ENCODE measurements at regions not wholly inside any gene's neighbourhood (a gene's known extent, or its start where the extent isn't known, plus 50 kb on each side); places are given as distances from the start of the nearest gene placed in this dataset.

- intact Hi-C loops (cut with micrococcal nuclease; ENCODE audit: unreplicated experiment), result loop anchor here (5.0 kb wide), 3 partner anchors 253 to 1452 kb away; partner anchors contain the start of genes EIF1AX and RPS6KA3
- BruUV-seq (replicated peaks), result no TSS peak
- H3K27me3 ChIP-seq (ENCODE audit: insufficient read depth, low read depth), result no peaks in the 10 kb centered on the region
- H3K9me2 ChIP-seq (ENCODE audit: insufficient read depth), result no peaks in the 10 kb centered on the region
- no peak overlapping the region for H3K27ac ChIP-seq
- CTCF ChIA-PET, result interaction anchor here (1.0 kb wide), 1 partner anchor 8 kb away, joined by 3 read pairs; no protein-coding TSS in a partner anchor
- POLR2A ChIA-PET (ENCODE audit: unreplicated experiment), result no interaction called here
- peaks cover 17% of the 10 kb centered on the region for H3F3A ChIP-seq (ENCODE audit: insufficient read depth, low read depth)
- TF ChIP-seq EZH2 (IDR thresholded peaks at IDR 0.05; ENCODE audit: low read depth) (no peak), CTCF (conservative IDR thresholded peaks at IDR 0.05) (no peak)
- H3K36me3 ChIP-seq (ENCODE audit: low read depth), result no peaks in the 10 kb centered on the region; the same call in 1 of the 2 replicates
- no peak overlapping the region for H3K4me3 ChIP-seq
- no peaks in the 10 kb centered on the region for H3K79me2 ChIP-seq (ENCODE audit: low read depth)
- H3K9me3 ChIP-seq (ENCODE audit: insufficient read depth, low read depth), result peaks cover 2% of the 10 kb centered on the region; the same call in 1 of the 2 replicates
- no peaks in the 10 kb centered on the region for H4K20me1 ChIP-seq (ENCODE audit: insufficient read depth)
- H2AFZ ChIP-seq, result no peak overlapping the region
- H3K4me2 ChIP-seq, result no peak overlapping the region
- DNase-seq, result no peak
- H3K4me1 ChIP-seq (replicated peaks; ENCODE audit: insufficient read depth), result peaks cover 22% of the 10 kb centered on the region
Measured at GRCh38 chrX:20519826-20520225, 253.1 kb upstream of the RPS6KA3 start.

- CTCF ChIA-PET, result interaction anchor here (1.0 kb wide), 1 partner anchor 9 kb away, joined by 3 read pairs; no protein-coding TSS in a partner anchor
- Histone ChIP-seq H4K20me1 (ENCODE audit: insufficient read depth) (no peaks in the 10 kb centered on the region), H3K27ac (no peak overlapping the region), H3K4me1 (replicated peaks; ENCODE audit: insufficient read depth) (peaks cover 29% of the 10 kb centered on the region), H3K79me2 (ENCODE audit: low read depth) (no peaks in the 10 kb centered on the region), H3K4me3 (no peak overlapping the region), H2AFZ (no peak overlapping the region), H3K27me3 (ENCODE audit: insufficient read depth, low read depth) (no peaks in the 10 kb centered on the region), H3K4me2 (no peak overlapping the region), H3K36me3 (ENCODE audit: low read depth) (no peaks in the 10 kb centered on the region; the same call in 1 of the 2 replicates), H3K9me2 (ENCODE audit: insufficient read depth) (no peaks in the 10 kb centered on the region), H3K9me3 (ENCODE audit: insufficient read depth, low read depth) (peaks cover 2% of the 10 kb centered on the region; the same call in 1 of the 2 replicates), H3F3A (ENCODE audit: insufficient read depth, low read depth) (peaks cover 22% of the 10 kb centered on the region)
- intact Hi-C loops (cut with micrococcal nuclease; ENCODE audit: unreplicated experiment), result loop anchor here (5.0 kb wide), 3 partner anchors 252 to 1453 kb away; partner anchors contain the start of genes EIF1AX and RPS6KA3
- DNase-seq, result no peak
- no peak for TF ChIP-seq CTCF (conservative IDR thresholded peaks at IDR 0.05)
- no peak for TF ChIP-seq EZH2 (IDR thresholded peaks at IDR 0.05; ENCODE audit: low read depth)
- POLR2A ChIA-PET (ENCODE audit: unreplicated experiment), result interaction anchor here (0.6 kb wide), 2 partner anchors 661 to 771 kb away, joined by 5 to 6 read pairs; no protein-coding TSS in a partner anchor
- no TSS peak for BruUV-seq (replicated peaks)
Measured at GRCh38 chrX:20519146-20519545, 252.4 kb upstream of the RPS6KA3 start.

DNA sequence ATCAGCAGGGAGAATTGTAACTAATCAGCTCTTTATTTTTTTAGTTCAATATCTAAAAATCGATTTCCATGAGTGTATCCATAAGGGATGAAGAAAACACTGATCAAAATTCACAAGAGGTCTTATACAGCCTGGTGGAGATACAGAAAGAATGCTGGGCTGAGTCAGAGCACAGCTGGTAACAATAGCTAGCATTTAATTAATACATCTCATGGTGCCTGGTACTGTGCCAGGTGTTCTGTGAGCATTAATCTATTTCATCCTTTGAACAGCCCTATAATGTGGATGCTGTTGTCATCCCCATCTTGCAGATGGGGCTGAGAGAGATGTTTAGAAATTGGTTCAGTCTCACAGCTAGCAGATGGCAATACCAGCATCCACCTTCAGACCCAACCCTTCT lies 250.9 kb upstream of the RPS6KA3 start:
- H3K9me3 ChIP-seq (ENCODE audit: insufficient read depth, low read depth), result peaks cover 7% of the 10 kb centered on the region; the same call in 1 of the 2 replicates
- no peaks in the 10 kb centered on the region for H3K27me3 ChIP-seq (ENCODE audit: insufficient read depth, low read depth)
- no peak for DNase-seq
- no peak overlapping the region for H2AFZ ChIP-seq
- no peaks in the 10 kb centered on the region for H4K20me1 ChIP-seq (ENCODE audit: insufficient read depth)
- ChIA-PET POLR2A (ENCODE audit: unreplicated experiment) (no interaction called here), CTCF (interaction anchor here (0.9 kb wide), 1 partner anchor 70 kb away, joined by 4 read pairs; no protein-coding TSS in a partner anchor)
- intact Hi-C loops (cut with micrococcal nuclease; ENCODE audit: unreplicated experiment), result loop anchor here (5.0 kb wide), 3 partner anchors 250 to 1455 kb away; partner anchors contain the start of genes EIF1AX and RPS6KA3
- no TSS peak for BruUV-seq (replicated peaks)
- no peak overlapping the region for H3K27ac ChIP-seq
- H3K9me2 ChIP-seq (ENCODE audit: insufficient read depth), result no peaks in the 10 kb centered on the region
- no peak for TF ChIP-seq EZH2 (IDR thresholded peaks at IDR 0.05; ENCODE audit: low read depth)
- TF ChIP-seq CTCF (conservative IDR thresholded peaks at IDR 0.05), result no peak
- no peak overlapping the region for H3K4me2 ChIP-seq
- no peak overlapping the region for H3K4me3 ChIP-seq
- peaks cover 38% of the 10 kb centered on the region for H3K4me1 ChIP-seq (replicated peaks; ENCODE audit: insufficient read depth)
- no peaks in the 10 kb centered on the region for H3K79me2 ChIP-seq (ENCODE audit: low read depth)
- no peaks in the 10 kb centered on the region; the same call in 1 of the 2 replicates for H3K36me3 ChIP-seq (ENCODE audit: low read depth)
- H3F3A ChIP-seq (ENCODE audit: insufficient read depth, low read depth), result peaks cover 22% of the 10 kb centered on the region

Data from PC-9 (cell line).